GM23248 (cell line): ENCODE measurements at regions not wholly inside any gene's neighbourhood (a gene's known extent, or its start where the extent isn't known, plus 50 kb on each side); places are given as distances from the start of the nearest gene placed in this dataset.

Experiments used
- EZH2 ChIP-seq: fragments of 200-600 bp; sonication (generic); IDR thresholded peaks from 2 replicates; pipeline ENCODE4 v1.6.1; 2018; ENCODE audit warnings: antibody characterized with exemption, mild to moderate bottlenecking; ENCODE audit not compliant: insufficient read depth, poor library complexity, severe bottlenecking
- EZH2phosphoT487 ChIP-seq: fragments of 200-600 bp; sonication (generic); IDR thresholded peaks from 2 replicates; pipeline ENCODE4 v1.6.1; 2018; ENCODE audit warnings: antibody characterized with exemption, moderate library complexity, mild to moderate bottlenecking, low read depth; ENCODE audit not compliant: insufficient read depth

- no peak for TF ChIP-seq EZH2phosphoT487
- no peak for TF ChIP-seq EZH2
Measured at GRCh38 chr5:87122151-87122977, 145.3 kb upstream of the RASA1 start.
